ENCODE measurements at regions not wholly inside any gene's neighbourhood (a gene's known extent, or its start where the extent isn't known, plus 50 kb on each side); places are given as distances from the start of the nearest gene placed in this dataset.

- H3K27ac ChIP-seq = no peak overlapping the region
- WGBS, 10 experiments = 33 to 100% (median 90%) methylated on average over 1 to 3 of the region's 3 CpGs; no CpG with 5 or more reads in 1 of the 10 experiments
- ATAC-seq (replicated peaks in 6 of 8) = no peak
- no peaks in the 10 kb centered on the region for H3K4me1 ChIP-seq (replicated peaks in 1 of 2)
- in situ Hi-C loops (cut with MboI; ENCODE audit: low pct_unique_long_range_greater_than_20kb in 2 of 9, low sequenced_read_pairs in 9 of 9, unreplicated experiment in 9 of 9) = no loop called here
- no peak overlapping the region for H3K4me3 ChIP-seq
Observed at GRCh38 chr9:13648676-13649075, 369.2 kb upstream of the MPDZ start.

GRCh38 chr9:13648068-13648467 lies 368.6 kb upstream of the MPDZ start:
- no peak for ATAC-seq (replicated peaks in 6 of 8)
- Histone ChIP-seq H3K27ac (no peak overlapping the region), H3K4me3 (no peak overlapping the region), H3K4me1 (replicated peaks in 1 of 2) (no peaks in the 10 kb centered on the region)
- in situ Hi-C loops (cut with MboI; ENCODE audit: low pct_unique_long_range_greater_than_20kb in 2 of 9, low sequenced_read_pairs in 9 of 9, unreplicated experiment in 9 of 9) = no loop called here

GRCh38 chr9:13646500-13647021 lies 367.1 kb upstream of the MPDZ start:
- ATAC-seq (replicated peaks in 6 of 8) = no peak
- Histone ChIP-seq H3K4me3 (no peak overlapping the region), H3K4me1 (replicated peaks in 1 of 2) (no peaks in the 10 kb centered on the region), H3K27ac (no peak overlapping the region)
- in situ Hi-C loops (cut with MboI; ENCODE audit: low pct_unique_long_range_greater_than_20kb in 2 of 9, low sequenced_read_pairs in 9 of 9, unreplicated experiment in 9 of 9) = no loop called here
- 60 to 100% (median 90%) methylated on average over 1 of the region's 1 CpG; no CpG with 5 or more reads in 3 of the 10 experiments for WGBS, 10 experiments

- Histone ChIP-seq H3K4me1 (replicated peaks in 1 of 2) (no peaks in the 10 kb centered on the region), H3K27ac (no peak overlapping the region), H3K4me3 (no peak overlapping the region)
- peak in 1 of 8 experiments; percentile 54 for ATAC-seq (replicated peaks in 6 of 8)
- in situ Hi-C loops (cut with MboI; ENCODE audit: low pct_unique_long_range_greater_than_20kb in 2 of 9, low sequenced_read_pairs in 9 of 9, unreplicated experiment in 9 of 9) = no loop called here
- WGBS, 10 experiments = 67 to 100% (median 100%) methylated on average over 1 of the region's 1 CpG; no CpG with 5 or more reads in 3 of the 10 experiments
Observed at GRCh38 chr9:13645557-13645956, 366.1 kb upstream of the MPDZ start.

- Histone ChIP-seq H3K27ac (no peak overlapping the region), H3K4me3 (no peak overlapping the region), H3K4me1 (replicated peaks in 1 of 2) (no peaks in the 10 kb centered on the region)
- in situ Hi-C loops (cut with MboI; ENCODE audit: low pct_unique_long_range_greater_than_20kb in 2 of 9, low sequenced_read_pairs in 9 of 9, unreplicated experiment in 9 of 9) = no loop called here
- ATAC-seq (replicated peaks in 6 of 8) = no peak
- 0 to 100% (median 29%) methylated on average over 1 of the region's 1 CpG; no CpG with 5 or more reads in 3 of the 10 experiments for whole genome bisulfite sequencing, 10 experiments
Observed at GRCh38 chr9:13644675-13645074, 365.2 kb upstream of the MPDZ start.

GRCh38 chr9:13642646-13643045 lies 363.2 kb upstream of the MPDZ start:
- 49 to 100% (median 99%) methylated on average over 1 to 2 of the region's 2 CpGs for WGBS, 10 experiments
- no peak for ATAC-seq (replicated peaks in 6 of 8)
- no peaks in the 10 kb centered on the region for H3K4me1 ChIP-seq (replicated peaks in 1 of 2)
- in situ Hi-C loops (cut with MboI; ENCODE audit: low pct_unique_long_range_greater_than_20kb in 2 of 9, low sequenced_read_pairs in 9 of 9, unreplicated experiment in 9 of 9) = no loop called here
- H3K27ac ChIP-seq = no peak overlapping the region
- H3K4me3 ChIP-seq = no peak overlapping the region

- in situ Hi-C loops (cut with MboI; ENCODE audit: low pct_unique_long_range_greater_than_20kb in 2 of 9, low sequenced_read_pairs in 9 of 9, unreplicated experiment in 9 of 9) = no loop called here
- Histone ChIP-seq H3K27ac (no peak overlapping the region), H3K4me3 (no peak overlapping the region), H3K4me1 (replicated peaks in 1 of 2) (peaks cover 0 to 6% of the 10 kb centered on the region in 2 donors)
- no peak for ATAC-seq (replicated peaks in 6 of 8)
- WGBS, 10 experiments = 51 to 100% (median 83%) methylated on average over 1 to 4 of the region's 4 CpGs; no CpG with 5 or more reads in 1 of the 10 experiments
Observed at GRCh38 chr9:13629067-13629466, 349.6 kb upstream of the MPDZ start.

GRCh38 chr9:13628526-13628925 lies 349.0 kb upstream of the MPDZ start:
- 0 to 100% (median 83%) methylated on average over 1 of the region's 1 CpG; no CpG with 5 or more reads in 3 of the 10 experiments for WGBS, 10 experiments
- in situ Hi-C loops (cut with MboI; ENCODE audit: low pct_unique_long_range_greater_than_20kb in 2 of 9, low sequenced_read_pairs in 9 of 9, unreplicated experiment in 9 of 9) = no loop called here
- peak in 1 of 8 experiments; percentile 44 for ATAC-seq (replicated peaks in 6 of 8)

GRCh38 chr9:13627502-13627901 lies 348.0 kb upstream of the MPDZ start:
- no peak overlapping the region for H3K27ac ChIP-seq
- no peak overlapping the region for H3K4me3 ChIP-seq
- 0 to 90% (median 85%) methylated on average over 1 to 2 of the region's 3 CpGs; no CpG with 5 or more reads in 6 of the 10 experiments for WGBS, 10 experiments
- H3K4me1 ChIP-seq (replicated peaks in 1 of 2) = no peaks in the 10 kb centered on the region
- in situ Hi-C loops (cut with MboI; ENCODE audit: low pct_unique_long_range_greater_than_20kb in 2 of 9, low sequenced_read_pairs in 9 of 9, unreplicated experiment in 9 of 9) = no loop called here
- no peak for ATAC-seq (replicated peaks in 6 of 8)

More at GRCh38 chr9:13628526-13628925, 349.0 kb upstream of the MPDZ start:
- Histone ChIP-seq H3K27ac (no peak overlapping the region), H3K4me1 (replicated peaks in 1 of 2) (peaks cover 0 to 2% of the 10 kb centered on the region in 2 donors), H3K4me3 (no peak overlapping the region)

GRCh38 chr9:13627071-13627470 lies 347.6 kb upstream of the MPDZ start:
- H3K27ac ChIP-seq = no peak overlapping the region
- in situ Hi-C loops (cut with MboI; ENCODE audit: low pct_unique_long_range_greater_than_20kb in 2 of 9, low sequenced_read_pairs in 9 of 9, unreplicated experiment in 9 of 9) = no loop called here
- H3K4me1 ChIP-seq (replicated peaks in 1 of 2) = no peaks in the 10 kb centered on the region
- 60 to 100% methylated on average over 1 to 3 of the region's 3 CpGs; no CpG with 5 or more reads in 8 of the 10 experiments for WGBS, 10 experiments
- no peak overlapping the region for H3K4me3 ChIP-seq
- no peak for ATAC-seq (replicated peaks in 6 of 8)

- Histone ChIP-seq H3K27ac (no peak overlapping the region), H3K4me1 (replicated peaks in 1 of 2) (no peaks in the 10 kb centered on the region), H3K4me3 (no peak overlapping the region)
- ATAC-seq (replicated peaks in 6 of 8) = no peak
- 17 to 100% (median 94%) methylated on average over 1 of the region's 1 CpG; no CpG with 5 or more reads in 4 of the 10 experiments for WGBS, 10 experiments
- in situ Hi-C loops (cut with MboI; ENCODE audit: low pct_unique_long_range_greater_than_20kb in 2 of 9, low sequenced_read_pairs in 9 of 9, unreplicated experiment in 9 of 9) = no loop called here
Observed at GRCh38 chr9:13626601-13627000, 347.1 kb upstream of the MPDZ start.

- no peak overlapping the region for H3K27ac ChIP-seq
- H3K4me1 ChIP-seq (replicated peaks in 1 of 2) = no peaks in the 10 kb centered on the region
- no peak for ATAC-seq (replicated peaks in 6 of 8)
- H3K4me3 ChIP-seq = no peak overlapping the region
- in situ Hi-C loops (cut with MboI; ENCODE audit: low pct_unique_long_range_greater_than_20kb in 2 of 9, low sequenced_read_pairs in 9 of 9, unreplicated experiment in 9 of 9) = no loop called here
- WGBS, 10 experiments = 22 to 100% (median 85%) methylated on average over 1 to 5 of the region's 6 CpGs; no CpG with 5 or more reads in 1 of the 10 experiments
Observed at GRCh38 chr9:13621872-13622564, 342.5 kb upstream of the MPDZ start.

- Histone ChIP-seq H3K4me1 (replicated peaks in 1 of 2) (no peaks in the 10 kb centered on the region), H3K4me3 (no peak overlapping the region), H3K27ac (no peak overlapping the region)
- no peak for ATAC-seq (replicated peaks in 6 of 8)
- WGBS, 10 experiments = 0 to 93% (median 60%) methylated on average over 1 to 2 of the region's 2 CpGs
- in situ Hi-C loops (cut with MboI; ENCODE audit: low pct_unique_long_range_greater_than_20kb in 2 of 9, low sequenced_read_pairs in 9 of 9, unreplicated experiment in 9 of 9) = no loop called here
Observed at GRCh38 chr9:13616491-13617035, 337.1 kb upstream of the MPDZ start.

Data from motor neuron (in vitro differentiated cells).